Gastroesophageal sphincter (tissue), 3 donors: ENCODE measurements at regions not wholly inside any gene's neighbourhood (a gene's known extent, or its start where the extent isn't known, plus 50 kb on each side); places are given as distances from the start of the nearest gene placed in this dataset.
"Not testable (repeated sequence)": the region's sequence is repeated elsewhere in the genome, so short reads cannot be mapped to it uniquely, and the experiment has no call there.

ENCODE experiments used
- EP300 ChIP-seq: sonication (generic); formaldehyde crosslinking; IDR thresholded peaks from one replicate; pipeline ENCODE4 v1.6.1; 2017; ENCODE audit warnings: antibody characterized with exemption, mild to moderate bottlenecking
- POLR2A ChIP-seq, 2 donors: fragments of 450-650 bp; IDR thresholded peaks; one replicate each; pipeline ENCODE4 v1.6.1; 2017; ENCODE audit warnings: antibody characterized with exemption in 2 of 2, mild to moderate bottlenecking in 2 of 2, moderate library complexity in 1 of 2
- POLR2AphosphoS5 ChIP-seq: sonication (generic); formaldehyde crosslinking; IDR thresholded peaks from one replicate; pipeline ENCODE4 v1.6.1; 2017; ENCODE audit warnings: antibody characterized with exemption
- TF ChIP-seq, protein P1 (sequence below), 4 experiments: fragments of 200-600 bp in 2 of 4; fragments of 450-650 bp in 2 of 4; sonication (generic) in 1 of 4; IDR thresholded peaks; one replicate each; pipeline ENCODE4 v1.5.1; 2017 to 2019; ENCODE audit warnings: antibody characterized with exemption in 4 of 4, mild to moderate bottlenecking in 2 of 4, moderate library complexity in 2 of 4

DNA sequence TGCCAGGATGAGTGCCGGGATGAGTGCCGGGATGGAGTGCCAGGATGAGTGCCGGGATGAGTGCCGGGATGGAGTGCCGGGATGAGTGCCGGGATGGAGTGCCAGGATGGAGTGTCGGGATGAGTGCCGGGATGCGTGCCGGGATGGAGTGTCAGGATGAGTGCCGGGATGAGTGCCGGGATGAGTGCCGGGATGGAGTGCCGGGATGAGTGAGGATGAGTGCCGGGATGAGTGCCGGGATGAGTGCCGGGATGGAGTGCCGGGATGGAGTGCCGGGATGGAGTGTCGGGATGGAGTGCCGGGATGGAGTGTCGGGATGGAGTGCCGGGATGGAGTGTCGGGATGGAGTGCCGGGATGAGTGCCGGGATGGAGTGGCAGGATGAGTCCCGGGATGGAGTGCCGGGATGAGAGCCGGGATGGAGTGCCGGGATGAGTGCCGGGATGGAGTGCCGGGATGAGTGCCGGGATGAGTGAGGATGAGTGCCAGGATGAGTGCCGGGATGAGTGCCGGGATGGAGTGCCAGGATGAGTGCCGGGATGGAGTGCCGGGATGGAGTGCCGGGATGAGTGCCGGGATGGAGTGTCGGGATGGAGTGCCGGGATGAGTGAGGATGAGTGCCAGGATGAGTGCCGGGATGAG is 52.1 kb upstream of the HELT start:
- TF ChIP-seq, protein P1, sequence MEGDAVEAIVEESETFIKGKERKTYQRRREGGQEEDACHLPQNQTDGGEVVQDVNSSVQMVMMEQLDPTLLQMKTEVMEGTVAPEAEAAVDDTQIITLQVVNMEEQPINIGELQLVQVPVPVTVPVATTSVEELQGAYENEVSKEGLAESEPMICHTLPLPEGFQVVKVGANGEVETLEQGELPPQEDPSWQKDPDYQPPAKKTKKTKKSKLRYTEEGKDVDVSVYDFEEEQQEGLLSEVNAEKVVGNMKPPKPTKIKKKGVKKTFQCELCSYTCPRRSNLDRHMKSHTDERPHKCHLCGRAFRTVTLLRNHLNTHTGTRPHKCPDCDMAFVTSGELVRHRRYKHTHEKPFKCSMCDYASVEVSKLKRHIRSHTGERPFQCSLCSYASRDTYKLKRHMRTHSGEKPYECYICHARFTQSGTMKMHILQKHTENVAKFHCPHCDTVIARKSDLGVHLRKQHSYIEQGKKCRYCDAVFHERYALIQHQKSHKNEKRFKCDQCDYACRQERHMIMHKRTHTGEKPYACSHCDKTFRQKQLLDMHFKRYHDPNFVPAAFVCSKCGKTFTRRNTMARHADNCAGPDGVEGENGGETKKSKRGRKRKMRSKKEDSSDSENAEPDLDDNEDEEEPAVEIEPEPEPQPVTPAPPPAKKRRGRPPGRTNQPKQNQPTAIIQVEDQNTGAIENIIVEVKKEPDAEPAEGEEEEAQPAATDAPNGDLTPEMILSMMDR (IDR thresholded peaks at IDR 0.05): not testable (repeated sequence)
- not testable (repeated sequence) for TF ChIP-seq POLR2AphosphoS5; POLR2A (IDR thresholded peaks at IDR 0.05); EP300
